ENCODE measurements at regions not wholly inside any gene's neighbourhood (a gene's known extent, or its start where the extent isn't known, plus 50 kb on each side); places are given as distances from the start of the nearest gene placed in this dataset.

- intact Hi-C loops (cut with micrococcal nuclease) = no loop called here
- Mint-ChIP-seq H3K9me3 (no peaks in the 10 kb centered on the region), H3K4me3 (no peak overlapping the region)
These were observed 251.1 kb downstream of the IPMK start for GRCh38 chr10:58016614-58017013.

GRCh38 chr10:58014436-58014835 lies 253.3 kb downstream of the IPMK start:
- Mint-ChIP-seq H3K9me3 (no peaks in the 10 kb centered on the region), H3K4me3 (no peak overlapping the region), H3K27ac (no peak overlapping the region), H3K27me3 (no peaks in the 10 kb centered on the region), H3K36me3 (ENCODE audit: low read depth) (no peaks in the 10 kb centered on the region), H3K4me1 (no peaks in the 10 kb centered on the region)
- DNase-seq = no peak
- intact Hi-C loops (cut with micrococcal nuclease) = no loop called here

More at GRCh38 chr10:58016614-58017013, 251.1 kb downstream of the IPMK start:
- Mint-ChIP-seq H3K27ac (no peak overlapping the region), H3K27me3 (no peaks in the 10 kb centered on the region), H3K36me3 (ENCODE audit: low read depth) (no peaks in the 10 kb centered on the region), H3K4me1 (no peaks in the 10 kb centered on the region)
- DNase-seq = no peak

- Mint-ChIP-seq H3K27ac (no peak overlapping the region), H3K9me3 (no peaks in the 10 kb centered on the region), H3K36me3 (ENCODE audit: low read depth) (no peaks in the 10 kb centered on the region), H3K4me1 (no peaks in the 10 kb centered on the region), H3K4me3 (no peak overlapping the region), H3K27me3 (no peaks in the 10 kb centered on the region)
- intact Hi-C loops (cut with micrococcal nuclease) = no loop called here
- DNase-seq = no peak
These were observed 254.3 kb downstream of the IPMK start for GRCh38 chr10:58013406-58013805.

GRCh38 chr10:58010073-58010702 lies 257.5 kb downstream of the IPMK start:
- no peak overlapping the region for H3K4me3 Mint-ChIP-seq
- no peaks in the 10 kb centered on the region for H3K9me3 Mint-ChIP-seq
- intact Hi-C loops (cut with micrococcal nuclease) = no loop called here
- H3K4me1 Mint-ChIP-seq = no peaks in the 10 kb centered on the region
- no peak overlapping the region for H3K27ac Mint-ChIP-seq
- DNase-seq = no peak
- H3K27me3 Mint-ChIP-seq = no peaks in the 10 kb centered on the region
- no peaks in the 10 kb centered on the region for H3K36me3 Mint-ChIP-seq (ENCODE audit: low read depth)

- Mint-ChIP-seq H3K36me3 (ENCODE audit: low read depth) (no peaks in the 10 kb centered on the region), H3K9me3 (no peaks in the 10 kb centered on the region), H3K4me1 (no peaks in the 10 kb centered on the region), H3K27ac (no peak overlapping the region), H3K4me3 (no peak overlapping the region), H3K27me3 (no peaks in the 10 kb centered on the region)
- no peak for DNase-seq
- intact Hi-C loops (cut with micrococcal nuclease) = no loop called here
These were observed 263.7 kb downstream of the IPMK start for GRCh38 chr10:58003945-58004344.

- no peaks in the 10 kb centered on the region for H3K27me3 Mint-ChIP-seq
These were observed 266.5 kb downstream of the IPMK start for GRCh38 chr10:58001159-58001558.

GRCh38 chr10:57996536-57996935 lies 271.2 kb downstream of the IPMK start:
- Mint-ChIP-seq H3K9me3 (no peaks in the 10 kb centered on the region), H3K4me1 (no peaks in the 10 kb centered on the region), H3K4me3 (no peak overlapping the region), H3K36me3 (ENCODE audit: low read depth) (no peaks in the 10 kb centered on the region), H3K27ac (no peak overlapping the region), H3K27me3 (no peaks in the 10 kb centered on the region)
- intact Hi-C loops (cut with micrococcal nuclease) = no loop called here
- no peak for DNase-seq

More at GRCh38 chr10:58001159-58001558, 266.5 kb downstream of the IPMK start:
- no peak overlapping the region for H3K27ac Mint-ChIP-seq
- H3K4me3 Mint-ChIP-seq = no peak overlapping the region
- H3K9me3 Mint-ChIP-seq = no peaks in the 10 kb centered on the region
- intact Hi-C loops (cut with micrococcal nuclease) = no loop called here
- no peak for DNase-seq
- no peaks in the 10 kb centered on the region for H3K4me1 Mint-ChIP-seq
- H3K36me3 Mint-ChIP-seq (ENCODE audit: low read depth) = no peaks in the 10 kb centered on the region

- H3K27ac Mint-ChIP-seq = no peak overlapping the region
- no peak overlapping the region for H3K4me3 Mint-ChIP-seq
- no peaks in the 10 kb centered on the region for H3K9me3 Mint-ChIP-seq
- H3K36me3 Mint-ChIP-seq (ENCODE audit: low read depth) = no peaks in the 10 kb centered on the region
- intact Hi-C loops (cut with micrococcal nuclease) = no loop called here
- DNase-seq = no peak
- H3K4me1 Mint-ChIP-seq = no peaks in the 10 kb centered on the region
- H3K27me3 Mint-ChIP-seq = no peaks in the 10 kb centered on the region
These were observed 274.4 kb downstream of the IPMK start for GRCh38 chr10:57993302-57993701.

- Mint-ChIP-seq H3K27me3 (no peaks in the 10 kb centered on the region), H3K9me3 (no peaks in the 10 kb centered on the region), H3K4me3 (no peak overlapping the region), H3K4me1 (no peaks in the 10 kb centered on the region), H3K27ac (no peak overlapping the region), H3K36me3 (ENCODE audit: low read depth) (no peaks in the 10 kb centered on the region)
- DNase-seq = no peak
- intact Hi-C loops (cut with micrococcal nuclease) = no loop called here
These were observed 275.2 kb downstream of the IPMK start for GRCh38 chr10:57992321-57993077.

GRCh38 chr10:57988964-57989363 lies 278.7 kb downstream of the IPMK start:
- no peak overlapping the region for H3K4me3 Mint-ChIP-seq
- no peak for DNase-seq
- no peaks in the 10 kb centered on the region for H3K27me3 Mint-ChIP-seq
- intact Hi-C loops (cut with micrococcal nuclease) = no loop called here
- no peak overlapping the region for H3K27ac Mint-ChIP-seq
- H3K9me3 Mint-ChIP-seq = no peaks in the 10 kb centered on the region
- H3K4me1 Mint-ChIP-seq = no peaks in the 10 kb centered on the region
- no peaks in the 10 kb centered on the region for H3K36me3 Mint-ChIP-seq (ENCODE audit: low read depth)

GRCh38 chr10:57987055-57987721 lies 280.5 kb downstream of the IPMK start:
- no peaks in the 10 kb centered on the region for H3K4me1 Mint-ChIP-seq
- intact Hi-C loops (cut with micrococcal nuclease) = no loop called here
- no peak overlapping the region for H3K4me3 Mint-ChIP-seq
- no peaks in the 10 kb centered on the region for H3K36me3 Mint-ChIP-seq (ENCODE audit: low read depth)
- H3K27ac Mint-ChIP-seq = no peak overlapping the region
- no peaks in the 10 kb centered on the region for H3K27me3 Mint-ChIP-seq
- no peaks in the 10 kb centered on the region for H3K9me3 Mint-ChIP-seq
- no peak for DNase-seq

- no peaks in the 10 kb centered on the region for H3K4me1 Mint-ChIP-seq
- intact Hi-C loops (cut with micrococcal nuclease) = no loop called here
- H3K27me3 Mint-ChIP-seq = no peaks in the 10 kb centered on the region
- no peak overlapping the region for H3K4me3 Mint-ChIP-seq
- no peaks in the 10 kb centered on the region for H3K9me3 Mint-ChIP-seq
- no peak for DNase-seq
- no peaks in the 10 kb centered on the region for H3K36me3 Mint-ChIP-seq (ENCODE audit: low read depth)
- no peak overlapping the region for H3K27ac Mint-ChIP-seq
These were observed 281.3 kb downstream of the IPMK start for GRCh38 chr10:57986422-57986821.

- Mint-ChIP-seq H3K27me3 (no peaks in the 10 kb centered on the region), H3K9me3 (no peaks in the 10 kb centered on the region), H3K36me3 (ENCODE audit: low read depth) (no peaks in the 10 kb centered on the region), H3K4me3 (no peak overlapping the region), H3K27ac (no peak overlapping the region), H3K4me1 (no peaks in the 10 kb centered on the region)
- intact Hi-C loops (cut with micrococcal nuclease) = no loop called here
- no peak for DNase-seq
These were observed 284.4 kb downstream of the IPMK start for GRCh38 chr10:57983281-57983791.

- Mint-ChIP-seq H3K27me3 (no peaks in the 10 kb centered on the region), H3K4me3 (no peak overlapping the region), H3K36me3 (ENCODE audit: low read depth) (no peaks in the 10 kb centered on the region), H3K9me3 (no peaks in the 10 kb centered on the region), H3K4me1 (no peaks in the 10 kb centered on the region), H3K27ac (no peak overlapping the region)
- DNase-seq = no peak
- intact Hi-C loops (cut with micrococcal nuclease) = no loop called here
These were observed 285.6 kb downstream of the IPMK start for GRCh38 chr10:57982091-57982490.
